T-helper 1 cell treated with Interleukin-12 subunit alpha and Interleukin-12 subunit beta and Interleukin-4 antibody, amounts not matched to agents 30 μg/mL and 1 μg/mL, for 36 hours (primary cell): ENCODE measurements at regions not wholly inside any gene's neighbourhood (a gene's known extent, or its start where the extent isn't known, plus 50 kb on each side); places are given as distances from the start of the nearest gene placed in this dataset.

Source experiments
- H3K27ac Mint-ChIP-seq: one replicate; pipeline ENCODE4 v1.8.0; 2021; ENCODE audit warnings: mild to moderate bottlenecking, mixed read lengths
- H3K27me3 Mint-ChIP-seq: one replicate; pipeline ENCODE4 v1.8.0; 2021; ENCODE audit warnings: low read depth, mixed read lengths
- H3K36me3 Mint-ChIP-seq: one replicate; pipeline ENCODE4 v1.8.0; 2021; ENCODE audit warnings: low read depth, mixed read lengths
- H3K4me1 Mint-ChIP-seq: one replicate; pipeline ENCODE4 v1.8.0; 2021; ENCODE audit warnings: low read depth, mixed read lengths
- H3K4me3 Mint-ChIP-seq: one replicate; pipeline ENCODE4 v1.8.0; 2021; ENCODE audit warnings: mild to moderate bottlenecking, moderate library complexity, mixed read lengths
- H3K9me3 Mint-ChIP-seq: one replicate; pipeline ENCODE4 v1.8.0; 2021; ENCODE audit warnings: mixed read lengths

GRCh38 chr4:184879271-184879670, 53.5 kb upstream of the ACSL1 start:
- no peak overlapping the region for H3K4me3 Mint-ChIP-seq
- H3K36me3 Mint-ChIP-seq = no peaks in the 10 kb centered on the region
- no peaks in the 10 kb centered on the region for H3K4me1 Mint-ChIP-seq
- no peaks in the 10 kb centered on the region for H3K9me3 Mint-ChIP-seq
- no peak overlapping the region for H3K27ac Mint-ChIP-seq
- peaks cover 20% of the 10 kb centered on the region for H3K27me3 Mint-ChIP-seq

- Mint-ChIP-seq H3K4me3 (no peak overlapping the region), H3K9me3 (no peaks in the 10 kb centered on the region), H3K4me1 (no peaks in the 10 kb centered on the region), H3K36me3 (no peaks in the 10 kb centered on the region), H3K27ac (no peak overlapping the region), H3K27me3 (peaks cover 19% of the 10 kb centered on the region)
Observed at GRCh38 chr4:184882276-184882675, 56.5 kb upstream of the ACSL1 start.

GRCh38 chr4:184883024-184883423, 57.3 kb upstream of the ACSL1 start:
- Mint-ChIP-seq H3K27ac (no peak overlapping the region), H3K9me3 (no peaks in the 10 kb centered on the region), H3K36me3 (no peaks in the 10 kb centered on the region), H3K27me3 (peaks cover 19% of the 10 kb centered on the region), H3K4me3 (no peak overlapping the region), H3K4me1 (no peaks in the 10 kb centered on the region)

- Mint-ChIP-seq H3K27me3 (peaks cover 21% of the 10 kb centered on the region), H3K36me3 (no peaks in the 10 kb centered on the region), H3K4me3 (no peak overlapping the region), H3K27ac (no peak overlapping the region), H3K9me3 (no peaks in the 10 kb centered on the region), H3K4me1 (no peaks in the 10 kb centered on the region)
Observed at GRCh38 chr4:184884883-184885282, 59.1 kb upstream of the ACSL1 start.

GRCh38 chr4:184885602-184886001, 59.8 kb upstream of the ACSL1 start:
- Mint-ChIP-seq H3K27me3 (peaks cover 22% of the 10 kb centered on the region), H3K4me1 (peaks cover 2% of the 10 kb centered on the region), H3K27ac (no peak overlapping the region), H3K36me3 (no peaks in the 10 kb centered on the region), H3K9me3 (no peaks in the 10 kb centered on the region), H3K4me3 (no peak overlapping the region)

- H3K9me3 Mint-ChIP-seq = no peaks in the 10 kb centered on the region
- H3K27ac Mint-ChIP-seq = no peak overlapping the region
- H3K36me3 Mint-ChIP-seq = no peaks in the 10 kb centered on the region
- H3K27me3 Mint-ChIP-seq = peaks cover 11% of the 10 kb centered on the region
- H3K4me3 Mint-ChIP-seq = no peak overlapping the region
- peaks cover 2% of the 10 kb centered on the region for H3K4me1 Mint-ChIP-seq
Observed at GRCh38 chr4:184887333-184887732, 61.6 kb upstream of the ACSL1 start.

- no peak overlapping the region for H3K4me3 Mint-ChIP-seq
- no peaks in the 10 kb centered on the region for H3K9me3 Mint-ChIP-seq
- H3K36me3 Mint-ChIP-seq = no peaks in the 10 kb centered on the region
- H3K27ac Mint-ChIP-seq = no peak overlapping the region
- peaks cover 2% of the 10 kb centered on the region for H3K4me1 Mint-ChIP-seq
- peaks cover 12% of the 10 kb centered on the region for H3K27me3 Mint-ChIP-seq
Observed at GRCh38 chr4:184887947-184888346, 62.2 kb upstream of the ACSL1 start.

GRCh38 chr4:184889666-184890335, 64.0 kb upstream of the ACSL1 start:
- Mint-ChIP-seq H3K4me3 (no peak overlapping the region), H3K9me3 (no peaks in the 10 kb centered on the region), H3K27ac (no peak overlapping the region), H3K36me3 (no peaks in the 10 kb centered on the region), H3K4me1 (peaks cover 2% of the 10 kb centered on the region), H3K27me3 (peaks cover 22% of the 10 kb centered on the region)

GRCh38 chr4:184890499-184890898, 64.7 kb upstream of the ACSL1 start:
- H3K4me1 Mint-ChIP-seq = peaks cover 2% of the 10 kb centered on the region
- H3K4me3 Mint-ChIP-seq = no peak overlapping the region
- no peak overlapping the region for H3K27ac Mint-ChIP-seq
- peaks cover 22% of the 10 kb centered on the region for H3K27me3 Mint-ChIP-seq
- H3K36me3 Mint-ChIP-seq = no peaks in the 10 kb centered on the region
- no peaks in the 10 kb centered on the region for H3K9me3 Mint-ChIP-seq

GRCh38 chr4:184891816-184892397, 66.1 kb upstream of the ACSL1 start:
- Mint-ChIP-seq H3K4me3 (no peak overlapping the region), H3K36me3 (no peaks in the 10 kb centered on the region), H3K27ac (no peak overlapping the region), H3K27me3 (peaks cover 17% of the 10 kb centered on the region), H3K9me3 (no peaks in the 10 kb centered on the region), H3K4me1 (peaks cover 4% of the 10 kb centered on the region)

GRCh38 chr4:184892999-184893398, 67.2 kb upstream of the ACSL1 start:
- Mint-ChIP-seq H3K36me3 (no peaks in the 10 kb centered on the region), H3K27me3 (peaks cover 14% of the 10 kb centered on the region), H3K4me3 (no peak overlapping the region), H3K9me3 (no peaks in the 10 kb centered on the region), H3K27ac (no peak overlapping the region), H3K4me1 (peaks cover 6% of the 10 kb centered on the region)

GRCh38 chr4:184893801-184894571, 68.2 kb upstream of the ACSL1 start:
- Mint-ChIP-seq H3K27me3 (peaks cover 14% of the 10 kb centered on the region), H3K4me3 (no peak overlapping the region), H3K4me1 (peaks cover 12% of the 10 kb centered on the region), H3K36me3 (no peaks in the 10 kb centered on the region), H3K27ac (no peak overlapping the region), H3K9me3 (no peaks in the 10 kb centered on the region)

- no peak overlapping the region for H3K27ac Mint-ChIP-seq
- H3K27me3 Mint-ChIP-seq = peaks cover 11% of the 10 kb centered on the region
- H3K4me1 Mint-ChIP-seq = peaks cover 18% of the 10 kb centered on the region
- no peaks in the 10 kb centered on the region for H3K36me3 Mint-ChIP-seq
- no peak overlapping the region for H3K4me3 Mint-ChIP-seq
- H3K9me3 Mint-ChIP-seq = no peaks in the 10 kb centered on the region
Observed at GRCh38 chr4:184895012-184895695, 69.4 kb upstream of the ACSL1 start.

GRCh38 chr4:184896868-184897715, 71.3 kb upstream of the ACSL1 start:
- Mint-ChIP-seq H3K27me3 (peaks cover 11% of the 10 kb centered on the region), H3K4me3 (no peak overlapping the region), H3K4me1 (peaks cover 16% of the 10 kb centered on the region), H3K9me3 (no peaks in the 10 kb centered on the region), H3K36me3 (no peaks in the 10 kb centered on the region), H3K27ac (no peak overlapping the region)
